ENCODE measurements at regions not wholly inside any gene's neighbourhood (a gene's known extent, or its start where the extent isn't known, plus 50 kb on each side); places are given as distances from the start of the nearest gene placed in this dataset.

GRCh38 chr1:57719274-57719673, 295.4 kb upstream of the DAB1 start:
- no peak for TF ChIP-seq REST (IDR thresholded peaks at IDR 0.05; ENCODE audit: low read depth)
- no peak for TF ChIP-seq YY1 (IDR thresholded peaks at IDR 0.05; ENCODE audit: low read depth)

All from Ishikawa (cell line).